ENCODE measurements at regions not wholly inside any gene's neighbourhood (a gene's known extent, or its start where the extent isn't known, plus 50 kb on each side); places are given as distances from the start of the nearest gene placed in this dataset.

GRCh38 chr10:78794736-78795455, 273.9 kb upstream of the ZMIZ1 start:
- Histone ChIP-seq H3K9me3 (no peaks in the 10 kb centered on the region), H3K4me1 (ENCODE audit: control insufficient read depth in 1 of 2, extremely low read depth in 1 of 2, insufficient read depth in 2 of 2, low read length in 2 of 2) (no peaks in the 10 kb centered on the region), H3K36me3 (ENCODE audit: control insufficient read depth in 2 of 2, extremely low read depth in 1 of 2, insufficient read depth in 1 of 2, low read length in 1 of 2) (no peaks in the 10 kb centered on the region), H3K27me3 (replicated peaks in 1 of 2; ENCODE audit: control insufficient read depth in 2 of 2, extremely low read depth in 1 of 2, insufficient read depth in 2 of 2, low read length in 1 of 2) (peaks cover 0 to 11% of the 10 kb centered on the region in 2 experiments), H3K27ac (ENCODE audit: low read length) (no peak overlapping the region), H3K4me3 (ENCODE audit: control insufficient read depth in 1 of 2, extremely low read depth in 1 of 2, low read length in 1 of 2) (no peak overlapping the region)
- 80% methylated on average over 6 of the region's 7 CpGs for WGBS (ENCODE audit: insufficient coverage)
- H3K36me3 Mint-ChIP-seq: no peaks in the 10 kb centered on the region
- H3K27ac Mint-ChIP-seq: no peak overlapping the region
- H3K4me3 Mint-ChIP-seq: no peak overlapping the region
- POLR2A ChIA-PET: no interaction called here
- peaks cover 10 to 17% of the 10 kb centered on the region in 2 donors for H3K27me3 Mint-ChIP-seq
- ATAC-seq (replicated peaks in 1 of 4) (no peak), DNase-seq (peak in 1 of 35 experiments; percentile 11)
- CTCF ChIA-PET: no interaction called here
- H3K9me3 Mint-ChIP-seq: no peaks in the 10 kb centered on the region
- H3K4me1 Mint-ChIP-seq: no peaks in the 10 kb centered on the region

- WGBS (ENCODE audit: insufficient coverage): 89% methylated on average over 6 of the region's 6 CpGs
These were observed 269.6 kb upstream of the ZMIZ1 start for GRCh38 chr10:78798976-78799730.

GRCh38 chr10:78800006-78800405, 268.8 kb upstream of the ZMIZ1 start:
- ChIA-PET POLR2A (no interaction called here), CTCF (no interaction called here)
- H3K4me3 Mint-ChIP-seq: no peak overlapping the region
- H3K4me1 ChIP-seq (ENCODE audit: control insufficient read depth in 1 of 2, extremely low read depth in 1 of 2, insufficient read depth in 2 of 2, low read length in 2 of 2): no peaks in the 10 kb centered on the region
- H3K4me1 Mint-ChIP-seq: no peaks in the 10 kb centered on the region
- no peak overlapping the region for H3K27ac Mint-ChIP-seq
- ATAC-seq (replicated peaks in 1 of 4) (no peak), DNase-seq (no peak)
- no peak overlapping the region for H3K27ac ChIP-seq (ENCODE audit: low read length)
- peaks cover 0 to 20% of the 10 kb centered on the region in 2 experiments for H3K27me3 ChIP-seq (replicated peaks in 1 of 2; ENCODE audit: control insufficient read depth in 2 of 2, extremely low read depth in 1 of 2, insufficient read depth in 2 of 2, low read length in 1 of 2)
- no peak overlapping the region for H3K4me3 ChIP-seq (ENCODE audit: control insufficient read depth in 1 of 2, extremely low read depth in 1 of 2, low read length in 1 of 2)
- H3K9me3 Mint-ChIP-seq: no peaks in the 10 kb centered on the region
- peaks cover 7 to 9% of the 10 kb centered on the region in 2 donors for H3K27me3 Mint-ChIP-seq
- WGBS (ENCODE audit: insufficient coverage): 90% methylated on average over 3 of the region's 5 CpGs
- no peaks in the 10 kb centered on the region for H3K9me3 ChIP-seq
- H3K36me3 ChIP-seq (ENCODE audit: control insufficient read depth in 2 of 2, extremely low read depth in 1 of 2, insufficient read depth in 1 of 2, low read length in 1 of 2): no peaks in the 10 kb centered on the region
- H3K36me3 Mint-ChIP-seq: no peaks in the 10 kb centered on the region

More at GRCh38 chr10:78798976-78799730, 269.6 kb upstream of the ZMIZ1 start:
- Mint-ChIP-seq H3K27me3 (peaks cover 9 to 10% of the 10 kb centered on the region in 2 donors), H3K9me3 (no peaks in the 10 kb centered on the region), H3K4me1 (no peaks in the 10 kb centered on the region), H3K27ac (no peak overlapping the region), H3K36me3 (no peaks in the 10 kb centered on the region), H3K4me3 (no peak overlapping the region)
- Histone ChIP-seq H3K9me3 (no peaks in the 10 kb centered on the region), H3K27ac (ENCODE audit: low read length) (no peak overlapping the region), H3K36me3 (ENCODE audit: control insufficient read depth in 2 of 2, extremely low read depth in 1 of 2, insufficient read depth in 1 of 2, low read length in 1 of 2) (no peaks in the 10 kb centered on the region), H3K4me1 (ENCODE audit: control insufficient read depth in 1 of 2, extremely low read depth in 1 of 2, insufficient read depth in 2 of 2, low read length in 2 of 2) (no peaks in the 10 kb centered on the region), H3K4me3 (ENCODE audit: control insufficient read depth in 1 of 2, extremely low read depth in 1 of 2, low read length in 1 of 2) (no peak overlapping the region), H3K27me3 (replicated peaks in 1 of 2; ENCODE audit: control insufficient read depth in 2 of 2, extremely low read depth in 1 of 2, insufficient read depth in 2 of 2, low read length in 1 of 2) (peaks cover 0 to 26% of the 10 kb centered on the region in 2 experiments)
- DNase-seq (no peak), ATAC-seq (replicated peaks in 1 of 4) (no peak)
- ChIA-PET POLR2A (no interaction called here), CTCF (no interaction called here)

- H3K36me3 ChIP-seq (ENCODE audit: control insufficient read depth in 2 of 2, extremely low read depth in 1 of 2, insufficient read depth in 1 of 2, low read length in 1 of 2): no peaks in the 10 kb centered on the region
- peaks cover 0 to 17% of the 10 kb centered on the region in 2 experiments for H3K27me3 ChIP-seq (replicated peaks in 1 of 2; ENCODE audit: control insufficient read depth in 2 of 2, extremely low read depth in 1 of 2, insufficient read depth in 2 of 2, low read length in 1 of 2)
- H3K27me3 Mint-ChIP-seq: peaks cover 7 to 9% of the 10 kb centered on the region in 2 donors
- H3K27ac ChIP-seq (ENCODE audit: low read length): no peak overlapping the region
- ATAC-seq (replicated peaks in 1 of 4) (no peak), DNase-seq (no peak)
- POLR2A ChIA-PET: no interaction called here
- no peak overlapping the region for H3K4me3 Mint-ChIP-seq
- CTCF ChIA-PET: no interaction called here
- no peak overlapping the region for H3K27ac Mint-ChIP-seq
- no peaks in the 10 kb centered on the region for H3K4me1 ChIP-seq (ENCODE audit: control insufficient read depth in 1 of 2, extremely low read depth in 1 of 2, insufficient read depth in 2 of 2, low read length in 2 of 2)
- no peaks in the 10 kb centered on the region for H3K36me3 Mint-ChIP-seq
- no peaks in the 10 kb centered on the region for H3K9me3 ChIP-seq
- no peak overlapping the region for H3K4me3 ChIP-seq (ENCODE audit: control insufficient read depth in 1 of 2, extremely low read depth in 1 of 2, low read length in 1 of 2)
- 78% methylated on average over 3 of the region's 10 CpGs for WGBS (ENCODE audit: insufficient coverage)
- H3K4me1 Mint-ChIP-seq: no peaks in the 10 kb centered on the region
- H3K9me3 Mint-ChIP-seq: no peaks in the 10 kb centered on the region
These were observed 268.0 kb upstream of the ZMIZ1 start for GRCh38 chr10:78800535-78801320.

DNA sequence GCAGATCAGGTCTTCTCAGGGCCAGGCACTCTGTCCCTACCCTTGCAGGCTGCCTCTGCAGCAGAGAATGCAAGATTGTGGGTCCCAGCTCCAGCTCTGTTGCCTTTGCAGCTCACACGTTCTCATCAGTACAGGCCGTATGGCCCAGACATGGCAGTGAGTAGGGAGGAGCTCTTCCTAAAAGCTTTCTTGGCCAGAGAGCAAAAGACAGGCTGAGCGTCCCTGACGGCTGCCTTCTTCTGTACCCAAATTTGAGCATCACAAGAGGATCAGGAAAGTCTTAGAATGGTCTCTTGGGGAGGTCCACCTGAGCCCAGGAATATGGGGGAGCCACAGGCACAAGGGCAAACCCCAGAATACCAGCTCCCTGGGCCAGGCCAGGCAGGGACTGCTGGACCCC, 266.3 kb upstream of the ZMIZ1 start:
- no peaks in the 10 kb centered on the region for H3K9me3 Mint-ChIP-seq
- H3K36me3 Mint-ChIP-seq: no peaks in the 10 kb centered on the region
- H3K9me3 ChIP-seq: no peaks in the 10 kb centered on the region
- H3K27ac ChIP-seq (ENCODE audit: low read length): no peak overlapping the region
- H3K4me3 Mint-ChIP-seq: no peak overlapping the region
- CTCF ChIA-PET: no interaction called here
- DNase-seq: no peak
- ATAC-seq (replicated peaks in 1 of 4): no peak
- no peaks in the 10 kb centered on the region for H3K36me3 ChIP-seq (ENCODE audit: control insufficient read depth in 2 of 2, extremely low read depth in 1 of 2, insufficient read depth in 1 of 2, low read length in 1 of 2)
- H3K4me3 ChIP-seq (ENCODE audit: control insufficient read depth in 1 of 2, extremely low read depth in 1 of 2, low read length in 1 of 2): no peak overlapping the region
- WGBS (ENCODE audit: insufficient coverage): 72% methylated on average over 4 of the region's 4 CpGs
- H3K4me1 Mint-ChIP-seq: no peaks in the 10 kb centered on the region
- H3K27ac Mint-ChIP-seq: no peak overlapping the region
- no peaks in the 10 kb centered on the region for H3K4me1 ChIP-seq (ENCODE audit: control insufficient read depth in 1 of 2, extremely low read depth in 1 of 2, insufficient read depth in 2 of 2, low read length in 2 of 2)
- peaks cover 7 to 9% of the 10 kb centered on the region in 2 donors for H3K27me3 Mint-ChIP-seq
- POLR2A ChIA-PET: no interaction called here
- H3K27me3 ChIP-seq (replicated peaks in 1 of 2; ENCODE audit: control insufficient read depth in 2 of 2, extremely low read depth in 1 of 2, insufficient read depth in 2 of 2, low read length in 1 of 2): peaks cover 0 to 21% of the 10 kb centered on the region in 2 experiments

DNA sequence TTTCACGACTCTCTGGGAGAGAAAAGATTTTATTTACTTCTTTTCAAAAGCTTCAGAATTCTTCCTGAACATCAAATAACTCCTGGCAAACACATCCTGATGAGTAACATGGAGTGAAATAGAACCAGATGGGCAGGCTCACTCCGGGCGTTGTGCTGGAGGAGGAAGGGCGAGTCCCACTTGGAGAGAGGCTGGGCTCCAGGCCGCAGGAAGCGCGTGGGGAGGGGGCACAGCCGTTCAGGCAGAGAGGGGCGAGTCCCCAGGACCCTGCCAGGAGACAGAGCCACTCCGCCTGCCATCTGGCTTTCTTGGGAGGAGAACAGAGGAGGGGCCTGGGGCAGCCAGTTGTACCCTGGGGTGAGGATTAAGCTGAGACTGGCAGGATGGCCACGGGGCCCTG, 265.9 kb upstream of the ZMIZ1 start:
- Histone ChIP-seq H3K27ac (ENCODE audit: low read length) (no peak overlapping the region), H3K4me1 (ENCODE audit: control insufficient read depth in 1 of 2, extremely low read depth in 1 of 2, insufficient read depth in 2 of 2, low read length in 2 of 2) (no peaks in the 10 kb centered on the region), H3K27me3 (replicated peaks in 1 of 2; ENCODE audit: control insufficient read depth in 2 of 2, extremely low read depth in 1 of 2, insufficient read depth in 2 of 2, low read length in 1 of 2) (peaks cover 0 to 24% of the 10 kb centered on the region in 2 experiments), H3K4me3 (ENCODE audit: control insufficient read depth in 1 of 2, extremely low read depth in 1 of 2, low read length in 1 of 2) (no peak overlapping the region), H3K9me3 (no peaks in the 10 kb centered on the region), H3K36me3 (ENCODE audit: control insufficient read depth in 2 of 2, extremely low read depth in 1 of 2, insufficient read depth in 1 of 2, low read length in 1 of 2) (no peaks in the 10 kb centered on the region)
- Mint-ChIP-seq H3K36me3 (no peaks in the 10 kb centered on the region), H3K9me3 (no peaks in the 10 kb centered on the region), H3K4me3 (no peak overlapping the region), H3K27ac (no peak overlapping the region), H3K4me1 (no peaks in the 10 kb centered on the region), H3K27me3 (peaks cover 7 to 9% of the 10 kb centered on the region in 2 donors)
- 74% methylated on average over 9 of the region's 11 CpGs for WGBS (ENCODE audit: insufficient coverage)
- ATAC-seq (replicated peaks in 1 of 4) (no peak), DNase-seq (no peak)
- POLR2A ChIA-PET: no interaction called here
- CTCF ChIA-PET: no interaction called here

Data from T-cell (primary cell).